ENCODE measurements at regions not wholly inside any gene's neighbourhood (a gene's known extent, or its start where the extent isn't known, plus 50 kb on each side); places are given as distances from the start of the nearest gene placed in this dataset.

DNA sequence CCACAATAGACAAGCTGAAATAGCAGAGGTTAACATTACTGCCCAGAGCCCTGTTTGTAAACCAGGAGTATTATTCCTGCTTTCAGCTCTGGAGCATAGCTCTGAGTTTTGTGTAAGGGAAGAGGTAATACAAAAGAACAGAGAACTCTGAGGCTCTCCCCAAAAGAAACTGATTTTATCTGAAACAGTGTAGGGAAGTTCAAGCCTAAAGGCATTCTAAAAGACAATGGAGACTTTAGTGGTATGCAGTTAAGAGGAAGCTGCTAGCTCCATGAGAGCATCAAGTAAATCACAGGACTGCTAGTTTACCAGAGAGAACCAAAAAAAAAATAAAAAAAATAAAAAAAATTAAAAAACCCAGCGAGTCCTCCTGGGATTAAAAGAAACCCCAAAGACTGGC is 146.6 kb upstream of the PCSK5 start:
- TF ChIP-seq, protein P1, sequence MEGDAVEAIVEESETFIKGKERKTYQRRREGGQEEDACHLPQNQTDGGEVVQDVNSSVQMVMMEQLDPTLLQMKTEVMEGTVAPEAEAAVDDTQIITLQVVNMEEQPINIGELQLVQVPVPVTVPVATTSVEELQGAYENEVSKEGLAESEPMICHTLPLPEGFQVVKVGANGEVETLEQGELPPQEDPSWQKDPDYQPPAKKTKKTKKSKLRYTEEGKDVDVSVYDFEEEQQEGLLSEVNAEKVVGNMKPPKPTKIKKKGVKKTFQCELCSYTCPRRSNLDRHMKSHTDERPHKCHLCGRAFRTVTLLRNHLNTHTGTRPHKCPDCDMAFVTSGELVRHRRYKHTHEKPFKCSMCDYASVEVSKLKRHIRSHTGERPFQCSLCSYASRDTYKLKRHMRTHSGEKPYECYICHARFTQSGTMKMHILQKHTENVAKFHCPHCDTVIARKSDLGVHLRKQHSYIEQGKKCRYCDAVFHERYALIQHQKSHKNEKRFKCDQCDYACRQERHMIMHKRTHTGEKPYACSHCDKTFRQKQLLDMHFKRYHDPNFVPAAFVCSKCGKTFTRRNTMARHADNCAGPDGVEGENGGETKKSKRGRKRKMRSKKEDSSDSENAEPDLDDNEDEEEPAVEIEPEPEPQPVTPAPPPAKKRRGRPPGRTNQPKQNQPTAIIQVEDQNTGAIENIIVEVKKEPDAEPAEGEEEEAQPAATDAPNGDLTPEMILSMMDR (IDR thresholded peaks at IDR 0.05; ENCODE audit: low read depth, low read length, missing input control) = no peak
- no peak for TF ChIP-seq GABPA (IDR thresholded peaks at IDR 0.05 in 1 of 2, conservative IDR thresholded peaks at IDR 0.05 in 1 of 2)
- no peak for TF ChIP-seq YY1 (IDR thresholded peaks at IDR 0.05)

Measured in liver (tissue), 3 donors.